ENCODE measurements at regions not wholly inside any gene's neighbourhood (a gene's known extent, or its start where the extent isn't known, plus 50 kb on each side); places are given as distances from the start of the nearest gene placed in this dataset.

DNA sequence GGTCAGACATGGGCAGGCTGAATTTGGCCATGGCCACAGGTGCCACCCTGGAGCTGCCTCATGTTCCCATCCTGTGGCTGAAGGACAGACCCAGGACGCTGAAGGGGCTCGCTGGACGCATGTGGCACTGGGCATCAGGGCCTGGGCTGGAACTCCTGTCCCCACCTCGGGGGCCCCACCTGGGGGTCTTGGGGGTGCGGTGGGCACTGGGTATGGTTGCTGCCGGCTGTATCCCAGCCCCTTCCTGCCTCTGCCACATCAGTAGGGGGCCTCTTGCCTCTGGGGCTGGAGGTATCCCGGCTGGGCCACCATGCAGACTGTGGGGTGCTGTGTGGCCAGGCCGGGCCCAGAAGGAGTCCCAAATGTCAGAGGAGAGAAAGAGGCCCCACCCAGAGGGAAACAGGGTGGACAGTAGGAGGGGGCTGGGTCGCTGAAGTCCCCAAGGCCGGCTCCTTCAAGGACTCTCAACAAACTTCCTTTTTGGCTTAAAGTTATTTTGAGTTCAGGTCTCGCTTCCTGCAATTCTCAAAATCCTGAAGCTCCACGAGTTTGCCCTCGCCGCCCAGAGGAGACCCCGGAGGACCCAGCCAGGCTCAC lies 78.7 kb downstream of the SIK1 start:
- no peak for DNase-seq (ENCODE audit: low read depth)

GRCh38 chr21:43347461-43348169 lies 79.3 kb downstream of the SIK1 start:
- no peak for DNase-seq (ENCODE audit: low read depth)

- no peak for DNase-seq (ENCODE audit: low read depth)
These were observed 80.4 kb downstream of the SIK1 start for GRCh38 chr21:43346551-43346950.

- no peak for DNase-seq (ENCODE audit: low read depth)
These were observed 81.1 kb downstream of the SIK1 start for GRCh38 chr21:43345746-43346409.

DNA sequence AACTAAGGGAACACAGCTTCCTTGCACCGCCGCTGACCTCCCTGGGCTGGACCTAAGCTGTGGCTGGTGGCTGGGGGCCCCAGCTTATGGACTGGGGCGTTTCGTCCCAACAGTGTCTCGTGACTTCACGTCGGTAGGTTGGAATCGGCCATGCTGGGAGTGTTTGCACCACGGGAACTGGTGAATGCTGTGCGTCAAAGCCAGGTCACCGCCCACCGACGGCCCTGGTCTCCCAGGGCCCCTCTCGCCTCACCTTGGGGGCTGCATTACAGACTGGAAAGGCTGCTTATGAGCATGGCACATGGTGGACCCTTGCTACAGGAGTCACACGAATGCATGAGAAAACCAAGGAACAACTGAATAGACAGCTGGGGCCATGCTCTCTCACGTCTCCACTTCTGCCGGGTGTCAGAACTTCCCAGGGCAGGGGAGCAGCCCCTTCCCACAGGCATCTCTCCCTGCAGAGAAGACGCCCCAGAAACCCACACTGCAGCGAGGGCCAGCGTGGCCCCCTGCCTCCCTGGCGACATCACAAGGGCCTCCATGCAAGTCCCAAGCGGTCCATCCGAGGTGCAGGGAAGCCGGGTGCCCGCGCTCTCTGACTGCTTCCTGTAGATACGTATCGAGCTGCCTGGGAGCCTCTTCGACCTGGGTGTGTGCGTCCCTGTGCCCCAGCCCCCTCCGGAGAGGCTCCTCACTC lies 81.7 kb downstream of the SIK1 start:
- DNase-seq (ENCODE audit: low read depth) = no peak

GRCh38 chr21:43343992-43344886 lies 82.7 kb downstream of the SIK1 start:
- no peak for DNase-seq (ENCODE audit: low read depth)

DNA sequence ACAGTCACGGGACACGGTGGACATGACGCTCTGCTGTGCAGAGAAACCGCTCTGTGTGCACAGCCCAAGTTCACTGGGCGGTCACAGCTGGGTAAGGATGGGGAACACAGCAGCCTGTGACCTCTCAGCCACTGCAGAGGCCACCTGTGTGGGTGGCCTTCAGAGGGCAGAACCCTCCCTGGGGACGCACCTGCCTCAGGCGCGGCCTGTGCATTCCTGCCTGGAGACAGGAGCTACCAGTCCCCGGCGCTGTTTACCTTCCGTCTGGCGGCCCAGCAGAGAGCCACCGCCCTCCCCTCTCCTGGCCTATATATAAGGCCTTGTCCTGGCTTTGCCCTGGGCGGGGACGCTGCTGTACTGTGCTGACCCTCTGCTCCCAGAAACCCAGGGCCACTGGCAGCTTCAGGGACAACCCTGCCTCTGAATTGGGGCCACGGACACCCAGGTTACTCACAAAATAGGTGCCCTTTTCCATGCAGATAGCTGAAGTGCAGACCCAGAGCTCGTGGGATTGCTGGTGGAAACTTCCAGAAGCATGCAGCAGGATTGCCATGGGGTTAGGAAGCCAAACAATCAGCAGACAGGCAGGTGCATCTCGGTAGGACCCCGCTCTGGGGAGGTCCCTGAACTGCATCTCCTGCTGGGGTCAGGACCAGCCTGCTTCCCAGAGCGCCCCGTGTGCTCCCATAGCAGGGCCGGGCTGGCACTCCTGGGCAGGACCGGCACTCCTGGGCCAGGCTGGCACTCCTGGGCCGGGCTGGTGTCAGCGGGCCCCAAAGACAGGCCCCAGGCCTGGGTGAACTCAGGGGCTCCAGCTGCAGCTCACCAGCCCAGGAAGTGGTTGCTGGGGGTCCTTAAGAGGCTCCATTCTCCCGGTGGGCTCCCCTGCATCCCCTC lies 83.6 kb downstream of the SIK1 start:
- DNase-seq (ENCODE audit: low read depth) = no peak

DNA sequence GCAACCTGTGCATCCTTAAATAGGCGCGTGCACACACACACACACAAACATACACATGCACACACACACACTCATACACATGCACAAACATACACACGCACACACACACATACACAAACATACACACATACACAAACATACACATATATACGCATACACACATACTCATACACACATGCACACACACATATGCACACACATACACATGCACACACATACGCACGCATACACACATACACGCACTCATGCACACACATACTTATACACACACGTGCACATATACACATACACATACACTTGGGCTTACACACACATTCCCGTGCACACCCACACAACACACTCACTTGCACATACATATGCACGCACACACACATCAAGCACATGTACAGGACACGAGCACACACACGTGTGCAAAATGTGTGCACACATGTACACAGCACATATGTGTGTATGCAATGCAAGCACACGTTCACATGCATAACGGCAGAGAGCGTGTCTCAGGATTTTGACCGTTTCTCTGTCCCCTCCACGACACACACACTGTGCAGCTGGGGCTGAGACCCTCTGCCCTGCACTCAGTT lies 84.5 kb downstream of the SIK1 start:
- no peak for DNase-seq (ENCODE audit: low read depth)

DNA sequence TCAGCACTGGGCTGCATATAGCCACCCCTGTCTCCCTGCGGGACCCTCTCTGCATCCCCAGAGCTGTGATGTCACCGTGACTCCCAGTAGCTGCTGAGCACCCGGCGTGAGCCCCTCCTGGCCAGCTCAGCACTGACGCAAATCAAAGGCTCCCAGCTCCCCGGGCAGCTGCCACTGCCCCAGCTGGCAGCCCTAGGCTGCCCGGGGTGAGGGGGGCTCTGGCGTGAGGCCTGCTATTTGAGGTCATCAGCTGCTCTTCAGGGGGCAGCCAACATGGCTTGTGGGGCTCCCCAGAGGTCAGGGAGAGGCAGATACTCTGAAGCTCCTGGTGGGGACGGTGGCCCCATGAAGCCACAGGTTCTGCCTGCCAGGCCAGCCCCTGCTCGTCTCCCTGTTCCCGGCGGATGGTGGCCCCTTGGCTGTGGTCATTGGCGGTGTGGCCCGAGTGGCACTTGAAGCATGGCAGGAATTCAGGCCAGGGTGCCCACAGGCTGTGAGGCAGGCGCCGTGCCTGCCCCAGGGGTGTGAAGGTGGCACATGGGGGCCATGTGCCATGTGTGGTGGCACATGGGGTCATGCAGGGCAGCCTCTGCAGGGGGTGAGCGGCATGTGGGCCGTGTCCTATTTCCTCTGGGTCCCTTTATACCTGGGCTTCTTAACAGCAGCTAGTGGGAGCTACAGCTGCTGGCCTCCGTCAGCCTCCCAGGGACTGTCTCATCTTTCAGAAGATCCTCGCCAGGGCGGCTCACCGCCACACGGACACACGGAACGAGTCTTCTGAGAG lies 85.4 kb downstream of the SIK1 start:
- DNase-seq (ENCODE audit: low read depth) = no peak

- DNase-seq (ENCODE audit: low read depth) = no peak
These were observed 86.2 kb downstream of the SIK1 start for GRCh38 chr21:43340491-43341377.

GRCh38 chr21:43339668-43340067 lies 87.3 kb downstream of the SIK1 start:
- DNase-seq (ENCODE audit: low read depth) = no peak

DNA sequence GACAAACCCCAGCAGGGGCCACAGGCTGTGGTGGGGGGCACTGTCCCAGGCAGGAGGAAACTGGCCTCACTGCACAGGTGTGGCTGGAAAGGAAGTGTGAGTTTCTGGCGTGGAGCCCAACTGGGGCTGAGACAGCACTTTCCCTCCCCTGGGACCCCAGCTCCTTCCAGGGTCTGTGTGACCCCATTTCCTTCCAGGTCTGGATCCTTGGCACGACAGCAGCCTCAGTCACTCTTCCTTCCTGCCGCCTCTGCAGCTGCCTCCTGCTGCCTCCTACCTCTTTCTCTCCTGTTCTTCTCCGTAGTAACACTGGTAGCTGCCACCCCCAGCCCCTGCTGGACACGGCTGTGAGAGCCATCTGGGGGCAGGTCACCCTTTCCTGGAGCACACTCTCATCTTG lies 88.0 kb downstream of the SIK1 start:
- DNase-seq (ENCODE audit: low read depth) = no peak

DNA sequence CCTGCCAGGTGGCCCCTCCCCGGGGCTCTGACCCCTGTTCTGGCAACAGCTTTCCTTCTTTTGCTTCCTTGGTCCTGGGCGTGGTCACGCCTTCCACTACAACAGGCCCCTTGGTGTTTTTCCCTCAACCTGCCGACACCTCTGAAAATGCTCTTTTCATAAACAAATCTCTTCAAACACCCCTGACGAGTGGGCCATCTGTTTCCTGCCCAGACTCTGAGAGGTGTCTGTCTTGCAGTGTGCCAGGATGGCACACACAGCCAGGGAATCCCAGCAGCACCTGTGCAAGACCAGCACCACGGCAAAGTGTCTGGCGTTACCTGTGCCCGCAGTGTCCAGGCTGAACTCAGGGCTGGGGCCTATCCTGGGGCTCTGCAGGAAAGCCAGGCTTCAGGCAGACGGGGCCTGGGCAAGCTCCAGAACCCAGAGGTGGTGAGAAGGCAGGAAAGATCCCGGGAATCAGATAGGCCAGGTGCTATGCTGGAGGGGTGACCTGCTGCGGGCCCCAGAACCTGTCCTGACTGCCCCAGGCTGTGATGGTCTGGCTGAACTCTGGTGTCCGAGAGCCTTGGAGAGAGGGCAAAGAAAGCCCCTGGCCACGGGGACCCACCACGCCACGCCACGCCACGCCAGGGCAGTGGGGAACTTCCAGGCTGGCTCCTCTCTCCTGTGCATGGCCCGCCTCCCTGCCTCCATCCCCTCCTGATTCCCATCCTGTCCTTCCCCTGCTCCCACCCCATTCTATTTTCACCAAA lies 88.9 kb downstream of the SIK1 start:
- no peak for DNase-seq (ENCODE audit: low read depth)

GRCh38 chr21:43335119-43335518 lies 91.8 kb downstream of the SIK1 start:
- no peak for DNase-seq (ENCODE audit: low read depth)

GRCh38 chr21:43334214-43334958 lies 92.5 kb downstream of the SIK1 start:
- DNase-seq (ENCODE audit: low read depth) = no peak

GRCh38 chr21:43333298-43334062 lies 93.5 kb downstream of the SIK1 start:
- DNase-seq (ENCODE audit: low read depth) = no peak

All from stimulated activated CD8-positive, alpha-beta memory T cell treated with anti-CD3 and anti-CD28 coated beads, Interleukin-12 subunit alpha, Interleukin-12 subunit beta, amount 100 ng/mL, for 1 hour (primary cell).